ENCODE measurements at regions not wholly inside any gene's neighbourhood (a gene's known extent, or its start where the extent isn't known, plus 50 kb on each side); places are given as distances from the start of the nearest gene placed in this dataset.

GRCh38 chr2:208782097-208782496 is 375.5 kb downstream of the PTH2R start:
- H3K27me3 ChIP-seq (ENCODE audit: insufficient read depth), result no peaks in the 10 kb centered on the region
- no peak overlapping the region for H3K4me3 Mint-ChIP-seq
- DNase-seq (ENCODE audit: low spot score), result no peak
- no peak overlapping the region for H3K4me2 ChIP-seq
- H3K27ac ChIP-seq (ENCODE audit: low read depth), result no peak overlapping the region
- no peaks in the 10 kb centered on the region for H3K79me2 ChIP-seq (replicated peaks; ENCODE audit: insufficient read depth)
- H3K27ac Mint-ChIP-seq, result no peak overlapping the region
- H3K36me3 Mint-ChIP-seq (ENCODE audit: low read depth), result peaks cover 21% of the 10 kb centered on the region
- ATAC-seq, result no peak
- no peaks in the 10 kb centered on the region for H3K4me1 ChIP-seq (ENCODE audit: insufficient read depth)
- H3K4me1 Mint-ChIP-seq, result no peaks in the 10 kb centered on the region
- H2AFZ ChIP-seq, result no peak overlapping the region
- no peaks in the 10 kb centered on the region for H4K20me1 ChIP-seq (replicated peaks; ENCODE audit: insufficient read depth)
- H3K27me3 Mint-ChIP-seq (ENCODE audit: insufficient read depth, low read depth, poor library complexity), result peaks cover 3% of the 10 kb centered on the region
- H3F3A ChIP-seq (replicated peaks; ENCODE audit: low read depth), result no peaks in the 10 kb centered on the region
- H3K36me3 ChIP-seq (ENCODE audit: insufficient read depth), result peaks cover 5% of the 10 kb centered on the region; the same call in 1 of the 2 replicates
- H3K9me3 Mint-ChIP-seq, result peaks cover 27% of the 10 kb centered on the region
- H3K9me2 ChIP-seq (ENCODE audit: insufficient read depth), result no peaks in the 10 kb centered on the region
- H3K4me3 ChIP-seq, result no peak overlapping the region
- no peak for TF ChIP-seq EZH2phosphoT487 (IDR thresholded peaks at IDR 0.05; ENCODE audit: unreplicated experiment)
- TF ChIP-seq, protein P1, sequence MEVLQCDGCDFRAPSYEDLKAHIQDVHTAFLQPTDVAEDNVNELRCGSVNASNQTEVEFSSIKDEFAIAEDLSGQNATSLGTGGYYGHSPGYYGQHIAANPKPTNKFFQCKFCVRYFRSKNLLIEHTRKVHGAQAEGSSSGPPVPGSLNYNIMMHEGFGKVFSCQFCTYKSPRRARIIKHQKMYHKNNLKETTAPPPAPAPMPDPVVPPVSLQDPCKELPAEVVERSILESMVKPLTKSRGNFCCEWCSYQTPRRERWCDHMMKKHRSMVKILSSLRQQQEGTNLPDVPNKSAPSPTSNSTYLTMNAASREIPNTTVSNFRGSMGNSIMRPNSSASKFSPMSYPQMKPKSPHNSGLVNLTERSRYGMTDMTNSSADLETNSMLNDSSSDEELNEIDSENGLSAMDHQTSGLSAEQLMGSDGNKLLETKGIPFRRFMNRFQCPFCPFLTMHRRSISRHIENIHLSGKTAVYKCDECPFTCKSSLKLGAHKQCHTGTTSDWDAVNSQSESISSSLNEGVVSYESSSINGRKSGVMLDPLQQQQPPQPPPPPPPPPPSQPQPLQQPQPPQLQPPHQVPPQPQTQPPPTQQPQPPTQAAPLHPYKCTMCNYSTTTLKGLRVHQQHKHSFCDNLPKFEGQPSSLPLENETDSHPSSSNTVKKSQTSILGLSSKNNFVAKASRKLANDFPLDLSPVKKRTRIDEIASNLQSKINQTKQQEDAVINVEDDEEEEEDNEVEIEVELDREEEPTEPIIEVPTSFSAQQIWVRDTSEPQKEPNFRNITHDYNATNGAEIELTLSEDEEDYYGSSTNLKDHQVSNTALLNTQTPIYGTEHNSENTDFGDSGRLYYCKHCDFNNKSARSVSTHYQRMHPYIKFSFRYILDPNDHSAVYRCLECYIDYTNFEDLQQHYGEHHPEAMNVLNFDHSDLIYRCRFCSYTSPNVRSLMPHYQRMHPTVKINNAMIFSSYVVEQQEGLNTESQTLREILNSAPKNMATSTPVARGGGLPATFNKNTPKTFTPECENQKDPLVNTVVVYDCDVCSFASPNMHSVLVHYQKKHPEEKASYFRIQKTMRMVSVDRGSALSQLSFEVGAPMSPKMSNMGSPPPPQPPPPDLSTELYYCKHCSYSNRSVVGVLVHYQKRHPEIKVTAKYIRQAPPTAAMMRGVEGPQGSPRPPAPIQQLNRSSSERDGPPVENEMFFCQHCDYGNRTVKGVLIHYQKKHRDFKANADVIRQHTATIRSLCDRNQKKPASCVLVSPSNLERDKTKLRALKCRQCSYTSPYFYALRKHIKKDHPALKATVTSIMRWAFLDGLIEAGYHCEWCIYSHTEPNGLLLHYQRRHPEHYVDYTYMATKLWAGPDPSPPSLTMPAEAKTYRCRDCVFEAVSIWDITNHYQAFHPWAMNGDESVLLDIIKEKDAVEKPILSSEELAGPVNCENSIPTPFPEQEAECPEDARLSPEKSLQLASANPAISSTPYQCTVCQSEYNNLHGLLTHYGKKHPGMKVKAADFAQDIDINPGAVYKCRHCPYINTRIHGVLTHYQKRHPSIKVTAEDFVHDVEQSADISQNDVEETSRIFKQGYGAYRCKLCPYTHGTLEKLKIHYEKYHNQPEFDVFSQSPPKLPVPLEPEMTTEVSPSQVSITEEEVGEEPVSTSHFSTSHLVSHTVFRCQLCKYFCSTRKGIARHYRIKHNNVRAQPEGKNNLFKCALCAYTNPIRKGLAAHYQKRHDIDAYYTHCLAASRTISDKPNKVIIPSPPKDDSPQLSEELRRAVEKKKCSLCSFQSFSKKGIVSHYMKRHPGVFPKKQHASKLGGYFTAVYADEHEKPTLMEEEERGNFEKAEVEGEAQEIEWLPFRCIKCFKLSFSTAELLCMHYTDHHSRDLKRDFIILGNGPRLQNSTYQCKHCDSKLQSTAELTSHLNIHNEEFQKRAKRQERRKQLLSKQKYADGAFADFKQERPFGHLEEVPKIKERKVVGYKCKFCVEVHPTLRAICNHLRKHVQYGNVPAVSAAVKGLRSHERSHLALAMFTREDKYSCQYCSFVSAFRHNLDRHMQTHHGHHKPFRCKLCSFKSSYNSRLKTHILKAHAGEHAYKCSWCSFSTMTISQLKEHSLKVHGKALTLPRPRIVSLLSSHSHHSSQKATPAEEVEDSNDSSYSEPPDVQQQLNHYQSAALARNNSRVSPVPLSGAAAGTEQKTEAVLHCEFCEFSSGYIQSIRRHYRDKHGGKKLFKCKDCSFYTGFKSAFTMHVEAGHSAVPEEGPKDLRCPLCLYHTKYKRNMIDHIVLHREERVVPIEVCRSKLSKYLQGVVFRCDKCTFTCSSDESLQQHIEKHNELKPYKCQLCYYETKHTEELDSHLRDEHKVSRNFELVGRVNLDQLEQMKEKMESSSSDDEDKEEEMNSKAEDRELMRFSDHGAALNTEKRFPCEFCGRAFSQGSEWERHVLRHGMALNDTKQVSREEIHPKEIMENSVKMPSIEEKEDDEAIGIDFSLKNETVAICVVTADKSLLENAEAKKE (CRISPR knock-in tag; IDR thresholded peaks at IDR 0.05), result no peak
- TF ChIP-seq NANOG (IDR thresholded peaks at IDR 0.05; ENCODE audit: borderline replicate concordance), result no peak
- no peak for TF ChIP-seq REST (IDR thresholded peaks at IDR 0.05; ENCODE audit: unreplicated experiment)
- no peak for TF ChIP-seq STAT1 (IDR thresholded peaks at IDR 0.05; ENCODE audit: unreplicated experiment)
- TF ChIP-seq EZH2 (IDR thresholded peaks at IDR 0.05; ENCODE audit: low read depth, unreplicated experiment), result no peak
- TF ChIP-seq, protein P2, sequence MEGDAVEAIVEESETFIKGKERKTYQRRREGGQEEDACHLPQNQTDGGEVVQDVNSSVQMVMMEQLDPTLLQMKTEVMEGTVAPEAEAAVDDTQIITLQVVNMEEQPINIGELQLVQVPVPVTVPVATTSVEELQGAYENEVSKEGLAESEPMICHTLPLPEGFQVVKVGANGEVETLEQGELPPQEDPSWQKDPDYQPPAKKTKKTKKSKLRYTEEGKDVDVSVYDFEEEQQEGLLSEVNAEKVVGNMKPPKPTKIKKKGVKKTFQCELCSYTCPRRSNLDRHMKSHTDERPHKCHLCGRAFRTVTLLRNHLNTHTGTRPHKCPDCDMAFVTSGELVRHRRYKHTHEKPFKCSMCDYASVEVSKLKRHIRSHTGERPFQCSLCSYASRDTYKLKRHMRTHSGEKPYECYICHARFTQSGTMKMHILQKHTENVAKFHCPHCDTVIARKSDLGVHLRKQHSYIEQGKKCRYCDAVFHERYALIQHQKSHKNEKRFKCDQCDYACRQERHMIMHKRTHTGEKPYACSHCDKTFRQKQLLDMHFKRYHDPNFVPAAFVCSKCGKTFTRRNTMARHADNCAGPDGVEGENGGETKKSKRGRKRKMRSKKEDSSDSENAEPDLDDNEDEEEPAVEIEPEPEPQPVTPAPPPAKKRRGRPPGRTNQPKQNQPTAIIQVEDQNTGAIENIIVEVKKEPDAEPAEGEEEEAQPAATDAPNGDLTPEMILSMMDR (conservative IDR thresholded peaks at IDR 0.05; ENCODE audit: low read depth in 2 of 2), result no peak
- no peak for TF ChIP-seq CREB1 (CRISPR knock-in tag; IDR thresholded peaks at IDR 0.05; ENCODE audit: low read depth)
- TF ChIP-seq POLR2AphosphoS5 (IDR thresholded peaks at IDR 0.05; ENCODE audit: low read depth), result no peak
- TF ChIP-seq JUNB (IDR thresholded peaks at IDR 0.05; ENCODE audit: unreplicated experiment), result no peak
